COR-L47 (cell line): ENCODE measurements at regions not wholly inside any gene's neighbourhood (a gene's known extent, or its start where the extent isn't known, plus 50 kb on each side); places are given as distances from the start of the nearest gene placed in this dataset.
"Not testable (repeated sequence)": the region's sequence is repeated elsewhere in the genome, so short reads cannot be mapped to it uniquely, and the experiment has no call there.

ENCODE experiments used
- DNase-seq: peaks from one replicate; lab custom pipeline; 2025; lab: John Stamatoyannopoulos, UW

- DNase-seq: no peak
Observed at GRCh38 chr3:187795207-187795960, 50.1 kb upstream of the BCL6 start.

DNA sequence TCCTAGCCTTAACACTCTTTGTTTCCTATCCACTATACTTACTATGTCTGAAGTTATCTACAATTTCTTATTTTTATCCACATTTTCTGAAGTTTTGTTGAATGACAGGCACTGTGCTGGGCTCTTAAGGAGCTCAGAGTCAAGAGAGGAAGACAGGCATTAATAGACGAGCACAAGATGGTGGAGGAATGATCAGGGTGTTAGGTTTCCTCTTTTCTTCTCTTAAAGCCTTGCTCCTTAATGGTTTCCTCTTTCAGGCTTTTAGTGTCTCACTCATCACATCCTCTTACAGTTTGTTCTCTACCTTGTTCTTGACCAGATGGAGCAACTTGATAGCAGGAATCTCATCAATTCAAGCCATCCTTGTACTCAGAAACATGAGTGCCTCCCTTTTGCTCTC, 52.9 kb upstream of the BCL6 start:
- no peak for DNase-seq

DNA sequence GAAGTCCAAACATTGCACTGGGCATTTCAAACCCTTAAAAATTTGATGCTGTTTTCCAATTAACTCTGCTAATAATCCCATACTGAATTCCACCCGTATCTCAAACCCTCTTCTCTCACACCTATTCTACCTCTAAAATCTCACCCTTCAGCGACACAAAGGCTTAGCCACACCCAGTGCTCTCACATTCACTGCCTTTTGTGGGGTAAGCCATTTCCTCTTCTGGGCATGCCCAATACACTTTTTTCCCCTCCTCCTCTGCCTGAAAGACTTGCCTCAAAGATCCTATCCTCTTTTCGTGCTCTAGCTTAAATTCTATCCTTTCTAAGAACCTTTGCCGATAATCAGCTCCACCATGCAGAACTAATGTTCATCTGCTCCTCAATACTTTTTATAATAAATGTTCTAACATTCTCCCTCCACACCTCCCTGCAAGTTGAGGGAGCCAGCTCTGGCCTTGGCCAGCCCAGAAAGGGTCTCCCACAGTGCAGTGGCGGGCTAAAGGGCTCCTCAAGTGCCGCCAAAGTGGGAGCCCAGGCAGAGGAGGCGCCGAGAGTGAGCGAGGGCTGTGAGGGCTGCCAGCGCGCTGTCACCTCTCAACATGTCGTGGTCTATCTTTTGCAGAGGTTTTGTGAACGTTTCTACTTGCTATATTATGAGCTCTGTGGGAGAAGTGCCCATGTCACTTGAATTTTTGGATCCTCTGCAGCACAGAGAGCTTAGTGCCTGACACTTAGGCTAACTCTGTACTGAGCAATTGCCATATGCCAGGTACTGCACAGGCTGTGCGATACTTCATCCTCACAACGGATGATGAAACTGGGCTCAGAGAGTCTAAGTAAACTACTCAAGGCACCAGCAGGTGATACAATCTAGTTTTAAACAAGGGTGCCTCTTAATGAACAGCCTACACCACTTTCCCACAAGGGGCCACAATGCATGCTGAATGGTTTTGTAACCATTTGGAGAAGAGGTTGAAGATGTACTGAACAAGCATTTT, 53.6 kb upstream of the BCL6 start:
- no peak for DNase-seq

- DNase-seq: no peak
Observed at GRCh38 chr3:187799942-187800641, 54.8 kb upstream of the BCL6 start.

- no peak for DNase-seq
Observed at GRCh38 chr3:187801152-187801551, 55.9 kb upstream of the BCL6 start.

DNA sequence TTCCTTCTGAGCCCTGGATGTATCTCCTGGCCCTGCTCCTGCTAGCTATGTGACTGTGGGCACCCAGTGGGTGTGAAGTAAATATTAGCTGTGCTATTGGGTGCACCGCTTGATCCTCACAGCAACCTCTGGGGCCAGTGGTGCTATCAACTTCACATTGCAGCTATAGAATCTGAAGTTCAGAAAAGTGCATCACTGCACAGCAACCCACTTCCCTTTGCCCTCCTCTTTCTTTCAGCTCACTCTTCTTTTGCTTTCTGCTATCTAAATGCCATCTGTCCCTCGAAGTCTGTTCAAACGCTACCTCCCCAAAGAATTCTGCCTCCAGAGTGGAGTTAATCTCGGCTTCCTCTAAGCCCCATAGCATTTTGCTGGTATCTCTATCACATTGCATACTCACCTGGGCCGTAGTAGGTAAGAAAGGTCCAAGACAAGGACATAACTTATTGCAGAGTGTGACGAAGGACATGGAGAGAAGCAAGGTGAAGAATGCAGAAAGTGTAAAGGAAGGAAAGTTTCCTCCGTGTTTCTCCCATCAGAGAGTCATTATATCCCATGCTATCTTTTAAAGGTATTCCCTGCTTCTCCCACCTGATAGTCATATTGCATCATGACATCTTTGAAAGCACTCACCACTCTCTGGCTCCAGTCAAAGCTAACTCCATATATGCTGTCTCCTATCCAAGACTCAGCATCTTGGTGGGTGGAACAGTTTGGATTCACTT, 57.1 kb upstream of the BCL6 start:
- no peak for DNase-seq

GRCh38 chr3:187802928-187803259, 57.6 kb upstream of the BCL6 start:
- no peak for DNase-seq

GRCh38 chr3:187804120-187804744, 59.0 kb upstream of the BCL6 start:
- DNase-seq: no peak

DNA sequence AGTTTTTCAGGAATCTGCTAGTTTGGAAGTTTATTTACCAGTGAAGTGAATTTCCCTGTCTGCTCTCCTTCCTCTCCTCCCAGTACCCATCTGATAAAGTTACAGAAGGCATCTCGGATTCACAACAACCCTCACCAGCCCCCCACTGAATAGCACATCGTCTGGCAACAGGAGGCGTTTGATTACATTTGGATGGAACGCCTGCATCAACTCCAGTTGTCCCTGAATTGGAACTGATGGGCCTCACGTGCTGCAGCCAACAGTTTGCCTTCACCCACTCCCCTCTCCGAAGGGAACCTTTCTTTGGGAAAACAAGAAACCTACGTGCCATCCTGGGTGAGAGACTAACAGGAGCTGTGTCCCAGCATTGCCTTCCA, 59.5 kb upstream of the BCL6 start:
- DNase-seq: no peak

DNA sequence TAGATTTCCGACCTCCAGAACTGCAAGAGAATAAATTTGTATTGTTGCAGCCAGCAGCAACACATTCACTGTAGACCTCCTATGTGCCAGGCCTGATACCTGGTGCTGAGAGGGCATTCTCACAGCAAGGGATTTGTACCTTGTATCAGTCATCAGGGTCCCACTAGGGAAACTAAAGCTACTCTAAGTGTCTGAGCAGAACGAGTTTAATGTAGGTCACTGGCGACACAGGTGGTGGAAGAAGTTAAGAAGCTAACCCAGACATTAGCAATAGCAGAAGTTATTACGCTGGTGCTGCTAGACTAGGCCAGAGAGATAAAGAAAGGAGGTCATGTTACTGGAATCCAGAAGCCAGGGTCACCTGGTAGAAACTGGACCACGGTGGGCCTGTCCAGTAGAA, 60.5 kb upstream of the BCL6 start:
- DNase-seq: no peak

- no peak for DNase-seq
Observed at GRCh38 chr3:187807086-187807862, 62.0 kb upstream of the BCL6 start.

DNA sequence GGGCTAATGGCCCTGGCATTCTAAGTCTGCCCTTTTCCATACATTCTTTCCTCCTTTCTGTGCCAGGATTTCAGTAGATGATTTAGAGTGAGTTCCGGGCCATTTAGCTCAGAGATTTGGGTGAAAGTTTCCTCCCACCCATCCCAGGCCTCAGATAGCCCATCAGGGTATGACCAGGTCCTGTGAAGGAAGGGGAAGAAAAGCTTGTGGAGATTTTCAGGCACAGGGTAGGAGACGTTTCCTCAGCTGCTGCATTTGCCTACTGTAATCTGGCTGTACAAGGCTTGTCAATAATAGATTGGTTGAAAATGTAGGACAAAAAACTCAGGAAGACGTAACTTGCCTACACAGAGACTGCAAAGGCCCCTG, 63.2 kb upstream of the BCL6 start:
- no peak for DNase-seq

- no peak for DNase-seq
Observed at GRCh38 chr3:187809612-187809991, 64.3 kb upstream of the BCL6 start.

DNA sequence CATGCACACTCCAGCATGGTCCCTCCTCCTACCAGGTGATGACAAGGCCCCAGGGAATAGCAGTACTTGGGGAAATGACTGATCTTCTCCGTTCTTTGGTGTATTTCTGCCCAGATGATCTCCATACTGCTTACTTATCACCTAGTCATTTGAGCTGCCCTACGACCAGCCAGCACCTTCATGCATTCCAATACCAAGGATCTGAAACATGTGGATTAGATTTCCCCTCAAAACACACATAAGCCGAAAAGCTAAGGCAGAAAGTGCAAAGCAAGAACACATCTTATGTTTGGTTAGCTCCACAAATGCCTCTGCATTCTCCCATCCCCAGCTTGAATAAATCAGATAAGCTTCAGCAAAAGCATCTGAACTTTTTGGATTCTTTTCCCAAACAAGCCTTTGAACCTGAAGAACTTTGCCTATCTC, 64.8 kb upstream of the BCL6 start:
- no peak for DNase-seq

DNA sequence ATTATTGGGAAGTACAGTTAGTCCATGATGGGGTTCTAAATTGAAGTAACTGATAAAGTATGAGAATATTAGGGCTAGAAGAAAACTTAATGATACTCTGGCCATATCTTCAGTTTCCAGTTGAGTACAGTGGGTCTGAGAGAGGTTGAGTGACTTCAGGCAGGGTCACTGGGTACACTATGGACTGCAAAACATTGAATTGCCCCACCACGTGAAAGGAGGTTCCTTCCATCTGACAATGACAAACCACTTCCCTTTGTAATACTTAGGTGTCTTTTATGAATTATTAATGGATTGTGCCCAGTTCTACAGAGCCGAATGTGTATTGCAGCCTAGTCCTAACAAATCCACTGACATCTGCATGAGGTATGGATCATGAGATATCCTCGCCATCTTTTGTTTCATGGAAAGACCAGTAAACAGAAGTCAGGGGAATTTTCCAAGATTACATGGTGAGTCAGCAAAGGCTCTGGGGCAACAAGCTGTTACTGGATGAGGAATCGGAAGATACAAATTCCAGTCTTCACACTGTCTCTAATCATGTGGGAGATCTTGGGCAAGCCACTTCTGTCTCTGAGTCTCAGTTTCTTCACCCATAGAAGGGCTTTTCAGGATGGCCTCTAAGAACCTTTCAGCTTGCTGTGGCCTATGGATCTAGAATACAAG, 66.5 kb upstream of the BCL6 start:
- DNase-seq: no peak

DNA sequence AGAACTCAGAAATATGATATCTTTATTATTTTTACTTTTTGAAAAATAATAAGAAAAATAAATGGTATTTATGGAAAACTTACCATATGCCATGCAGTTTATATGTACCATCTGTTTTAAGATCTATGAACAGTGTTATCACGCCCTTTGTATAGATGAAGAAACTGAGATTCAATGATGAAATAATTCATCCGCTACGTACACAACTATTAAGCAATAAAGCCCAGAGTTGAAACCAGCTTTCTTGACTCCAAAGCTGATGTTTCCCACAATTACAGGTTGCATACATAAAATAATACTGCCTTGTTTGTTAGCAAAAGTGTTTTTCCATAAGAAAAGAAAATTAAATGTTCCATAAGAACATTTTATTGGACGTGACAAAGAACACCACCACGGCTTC, 67.2 kb upstream of the BCL6 start:
- no peak for DNase-seq

DNA sequence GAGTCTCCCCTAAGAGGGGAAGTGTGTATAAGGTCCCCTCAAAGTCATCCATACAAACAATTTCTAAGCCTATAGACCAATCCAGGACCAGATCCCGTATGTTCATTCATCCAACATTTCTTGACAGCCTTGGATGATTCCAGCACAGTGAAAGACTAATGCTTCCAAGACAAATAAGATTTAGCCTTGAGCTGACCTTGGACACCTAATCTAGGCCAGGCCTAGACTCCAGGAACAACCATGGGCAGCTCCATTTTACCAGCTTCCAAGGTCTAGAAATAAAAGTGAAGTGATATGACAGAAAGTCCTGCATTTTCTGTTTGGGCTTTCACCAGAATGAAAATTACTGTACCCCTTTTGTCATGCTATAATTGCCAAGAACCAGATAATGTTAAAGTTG, 67.9 kb upstream of the BCL6 start:
- DNase-seq: no peak

DNA sequence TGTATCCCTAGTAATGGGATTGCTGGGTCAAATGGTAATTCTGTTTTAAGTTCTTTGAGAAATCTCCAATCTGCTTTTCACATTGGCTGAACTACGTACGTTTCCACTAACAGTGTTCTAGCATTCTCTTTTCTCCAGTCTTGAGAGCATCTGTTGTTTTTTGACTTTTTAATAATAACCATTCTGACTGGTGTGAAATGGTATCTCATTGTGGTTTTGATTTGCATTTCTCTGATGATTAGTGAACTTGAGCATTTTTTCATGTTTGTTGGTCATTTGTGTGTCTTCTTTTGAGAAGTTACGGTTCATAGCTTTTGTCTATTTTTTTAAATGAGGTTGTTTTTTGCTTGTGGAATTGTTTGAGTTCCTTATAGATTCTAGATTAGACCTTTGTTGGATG, 72.5 kb upstream of the BCL6 start:
- DNase-seq: not testable (repeated sequence)

- no peak for DNase-seq
Observed at GRCh38 chr3:187821616-187822317, 76.5 kb upstream of the BCL6 start.

GRCh38 chr3:187822402-187822801, 77.1 kb upstream of the BCL6 start:
- no peak for DNase-seq
